NCI-H2196 (cell line): ENCODE measurements at regions not wholly inside any gene's neighbourhood (a gene's known extent, or its start where the extent isn't known, plus 50 kb on each side); places are given as distances from the start of the nearest gene placed in this dataset.

ENCODE experiments used
- DNase-seq: peaks from one replicate; lab custom pipeline; 2025; ENCODE audit not compliant: unreplicated experiment; lab: John Stamatoyannopoulos, UW

DNA sequence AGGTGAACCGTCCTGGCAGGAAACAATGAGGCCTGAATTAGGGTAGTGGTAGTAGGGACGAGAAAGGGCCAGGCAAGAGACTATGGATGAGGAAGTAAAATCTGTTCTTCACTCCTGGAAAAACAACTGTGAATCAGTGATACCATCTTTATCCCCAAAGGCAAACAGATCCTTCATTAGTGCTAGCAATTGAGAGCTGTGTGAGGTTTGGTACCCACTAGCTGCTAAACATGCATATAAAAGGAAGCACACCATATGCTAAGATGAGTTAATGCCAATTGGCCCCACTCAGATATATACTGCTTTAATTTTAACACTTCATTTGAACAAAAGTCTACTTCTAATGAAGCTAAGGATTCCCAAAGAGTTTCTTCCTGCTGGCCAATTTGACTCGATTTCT lies 244.8 kb upstream of the NR4A3 start:
- DNase-seq, result no peak

DNA sequence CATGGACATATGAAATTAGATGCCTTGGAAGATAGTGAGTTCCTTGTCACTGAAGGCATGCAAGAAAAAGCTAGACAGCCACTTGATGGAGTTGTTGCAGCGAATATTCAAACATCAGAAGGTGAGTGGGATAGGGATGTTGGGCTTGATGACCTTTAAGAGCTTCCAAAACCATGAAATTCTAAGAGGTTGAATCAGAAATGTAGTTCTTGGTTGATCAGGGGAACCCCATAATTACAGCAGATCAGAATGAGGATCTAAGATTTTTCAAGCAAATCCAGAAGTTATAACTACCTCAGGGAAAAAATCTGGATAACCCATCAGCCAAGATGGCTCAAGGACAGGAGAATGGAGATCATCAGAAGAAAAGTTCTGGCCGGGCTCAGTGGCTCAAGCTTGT lies 244.3 kb upstream of the NR4A3 start:
- no peak for DNase-seq

DNA sequence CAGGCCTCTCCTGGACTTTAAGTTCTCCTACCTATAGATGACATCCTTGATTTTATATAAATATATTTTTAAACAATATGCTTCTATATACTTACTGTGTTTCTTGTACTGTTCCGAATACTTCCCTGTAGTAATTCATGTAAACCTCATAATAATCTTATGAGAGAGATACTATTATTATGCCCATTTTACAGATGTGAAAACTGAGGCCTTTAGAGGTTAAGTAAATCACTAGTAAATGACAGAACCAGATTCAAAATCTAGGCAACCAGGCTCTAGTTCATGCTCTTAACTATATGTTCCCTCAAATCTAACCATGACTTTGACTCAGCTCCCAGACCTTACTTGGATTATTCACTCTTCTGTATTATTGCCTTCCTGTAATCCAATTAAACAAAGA lies 243.0 kb upstream of the NR4A3 start:
- no peak for DNase-seq

DNA sequence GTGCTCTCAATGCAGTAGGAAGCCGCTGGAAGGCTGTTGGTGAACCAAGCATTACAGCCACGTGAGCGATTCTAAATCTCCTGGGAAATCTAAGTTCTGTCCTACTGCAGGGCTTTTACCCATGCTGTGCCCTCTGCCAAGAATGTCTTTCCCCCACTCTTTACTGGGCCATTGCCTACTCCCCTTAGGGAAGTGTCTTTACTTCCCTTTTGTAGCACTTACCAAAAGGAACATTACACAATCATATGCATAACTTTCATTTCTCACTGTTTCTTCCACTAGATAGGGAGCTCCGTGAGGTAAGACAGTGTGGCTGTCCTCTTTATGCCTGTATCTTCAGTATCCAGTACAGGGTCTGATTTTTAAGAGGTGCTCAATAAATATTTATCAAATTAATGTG lies 241.7 kb upstream of the NR4A3 start:
- no peak for DNase-seq

DNA sequence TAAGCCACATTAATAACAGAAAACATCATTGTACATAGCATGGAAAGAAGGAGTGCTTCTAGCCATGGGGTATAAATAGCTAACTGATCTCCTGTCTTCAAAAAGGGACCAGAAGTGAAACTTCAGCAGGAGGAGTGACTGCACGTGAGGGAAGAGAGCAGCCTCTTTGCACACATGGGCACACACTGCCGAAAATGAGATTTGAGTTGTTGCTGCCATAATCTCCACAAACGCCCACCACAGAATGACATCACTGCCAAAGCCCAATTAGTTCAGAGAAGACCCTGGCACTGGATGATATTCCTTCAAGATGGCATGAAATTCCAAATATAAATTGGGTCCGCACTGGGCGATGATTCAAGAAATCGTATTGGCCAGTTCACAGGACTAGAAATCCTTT lies 238.9 kb upstream of the NR4A3 start:
- DNase-seq, result no peak

DNA sequence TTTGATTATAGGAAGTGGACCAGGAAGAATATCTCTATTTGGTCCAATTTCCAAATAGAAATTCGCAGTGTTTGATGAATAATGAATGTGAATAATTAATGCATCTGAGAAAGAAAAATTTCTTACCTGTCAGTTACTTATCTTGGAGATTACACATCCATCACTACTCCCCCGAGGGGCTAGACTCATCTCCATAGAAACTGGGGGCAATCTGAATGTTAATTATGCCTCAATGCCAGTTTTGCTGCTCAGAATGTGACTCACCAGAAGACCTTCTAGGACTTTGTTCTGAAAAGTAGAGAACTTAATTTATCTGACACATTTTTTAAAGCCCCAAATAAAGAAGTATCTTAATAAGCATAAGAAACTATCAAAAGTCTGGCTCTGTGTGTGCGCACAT lies 233.4 kb upstream of the NR4A3 start:
- DNase-seq, result no peak

DNA sequence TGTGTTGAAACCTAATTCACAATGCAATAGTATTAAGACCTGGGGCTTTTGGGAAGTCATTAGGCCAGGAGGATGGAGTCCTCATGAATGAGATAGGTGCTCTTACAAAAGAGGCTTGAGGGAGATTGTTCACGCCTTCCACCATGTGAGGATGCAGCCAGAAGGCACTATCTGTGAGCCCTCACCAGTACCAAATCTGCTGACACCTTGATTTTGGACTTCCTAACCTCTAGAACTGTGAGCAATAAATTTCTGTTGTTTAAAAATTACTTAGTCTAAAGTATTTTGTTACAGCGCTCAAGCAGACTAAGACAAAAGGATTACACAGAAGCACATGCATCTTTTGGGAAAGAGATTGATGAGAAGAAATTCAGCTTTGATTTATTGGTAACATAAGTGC lies 232.9 kb upstream of the NR4A3 start:
- DNase-seq, result no peak

DNA sequence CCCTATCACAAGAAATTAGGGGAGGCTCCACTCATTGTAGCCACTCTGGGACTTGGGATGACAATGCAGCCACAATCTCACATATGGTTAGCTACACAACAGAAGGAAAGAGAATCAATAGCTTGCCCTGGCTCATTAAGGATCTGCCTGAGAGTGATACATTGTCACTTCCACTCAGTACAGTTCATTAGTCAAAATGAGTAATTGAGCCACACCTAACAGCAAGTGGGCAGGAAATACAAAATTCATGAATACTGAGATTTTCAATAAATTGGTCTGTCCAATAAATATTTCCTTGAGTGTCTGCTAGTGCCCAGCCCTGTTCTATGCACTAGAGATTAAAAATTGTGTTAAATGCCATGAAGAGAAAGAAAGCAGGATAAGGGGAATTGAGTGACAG lies 231.3 kb upstream of the NR4A3 start:
- no peak for DNase-seq

DNA sequence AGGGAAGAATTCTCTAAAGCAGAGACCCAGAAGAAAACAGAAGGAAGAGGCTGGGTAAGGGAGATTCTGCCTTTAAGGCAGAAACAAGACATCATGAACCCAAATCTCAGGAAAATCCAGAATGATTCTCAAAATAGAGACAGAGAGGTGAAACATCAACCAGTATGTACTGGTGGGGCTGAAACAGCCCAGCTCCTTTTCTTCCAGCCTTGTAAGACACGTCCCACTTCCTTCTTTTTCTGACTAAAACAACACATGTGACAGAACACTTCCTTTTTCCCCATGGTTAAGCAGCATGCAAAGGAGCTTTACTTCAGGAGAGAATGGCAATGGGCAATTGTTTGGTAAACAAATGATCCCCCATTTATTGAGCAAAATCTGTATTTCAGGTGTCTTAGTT lies 230.8 kb upstream of the NR4A3 start:
- no peak for DNase-seq

DNA sequence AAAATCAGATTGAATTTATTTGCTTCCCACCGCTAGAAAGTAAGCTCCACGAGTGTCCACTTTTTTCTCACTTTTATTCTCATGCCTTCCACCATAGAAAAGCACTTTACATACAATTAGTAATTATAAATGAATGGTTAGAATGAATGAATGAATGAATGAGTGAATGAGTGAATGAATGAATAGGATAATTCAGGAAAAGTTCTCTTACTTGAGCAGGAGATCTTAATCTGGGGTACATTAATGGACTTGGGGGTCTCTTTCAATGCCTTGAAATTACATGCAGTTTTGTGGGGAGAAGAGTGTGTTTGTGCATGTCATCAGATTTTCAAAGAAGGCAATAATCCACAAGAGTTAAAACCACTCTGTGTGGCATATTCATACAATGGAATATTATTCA lies 229.9 kb upstream of the NR4A3 start:
- no peak for DNase-seq

DNA sequence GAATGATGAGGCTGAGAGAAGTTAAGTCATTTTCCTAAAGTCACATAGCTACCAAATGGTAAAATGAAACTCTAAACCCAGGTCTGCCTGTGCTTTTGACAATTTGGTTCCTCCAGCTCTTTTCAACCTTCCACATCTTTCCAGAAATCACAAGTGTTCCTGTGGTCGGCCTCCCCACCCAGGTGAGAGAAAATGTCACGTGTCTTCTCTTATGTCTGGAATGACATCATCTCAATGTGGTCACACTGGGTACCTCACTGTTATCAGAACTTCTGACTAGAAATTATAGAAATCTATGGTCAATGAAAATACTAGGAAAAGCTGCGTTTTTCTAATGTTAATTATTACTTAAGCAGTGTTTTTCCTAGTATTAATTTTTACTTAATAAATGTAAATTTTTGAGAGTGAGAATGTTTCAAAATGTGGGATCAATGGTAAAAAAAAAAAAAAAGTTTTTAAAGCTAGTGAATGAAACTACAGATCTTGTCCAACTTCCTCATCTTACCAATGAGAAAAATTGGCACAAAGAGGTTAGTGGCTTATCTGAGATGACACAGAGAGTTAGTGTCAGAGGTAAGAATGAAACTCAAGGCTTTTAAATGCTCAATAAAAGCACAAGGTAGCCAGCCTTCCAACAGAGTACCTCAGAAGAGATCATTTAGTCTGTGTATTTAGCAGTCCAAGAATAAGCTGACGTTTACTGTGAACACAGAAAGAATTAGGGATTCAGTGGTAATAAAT lies 228.7 kb upstream of the NR4A3 start:
- no peak for DNase-seq

DNA sequence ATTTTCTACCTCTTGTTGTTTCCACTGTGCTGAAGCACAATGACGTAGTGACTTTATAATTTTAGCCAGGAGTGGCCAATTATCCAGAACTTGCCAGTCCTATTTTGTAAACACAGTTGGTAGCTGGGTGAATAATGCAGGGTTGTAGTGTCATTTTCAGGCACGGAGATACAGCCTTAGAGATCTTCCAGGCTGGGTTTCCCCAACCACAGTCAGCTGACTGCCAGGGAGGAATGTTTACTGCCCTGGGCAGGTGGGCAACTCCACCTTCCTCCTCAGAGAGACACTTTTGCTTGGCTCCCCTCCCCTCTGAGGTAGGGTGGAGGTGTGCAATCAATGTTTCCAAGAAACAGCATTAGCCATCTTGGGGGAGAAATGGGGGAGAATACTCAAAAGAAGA lies 228.1 kb upstream of the NR4A3 start:
- no peak for DNase-seq

DNA sequence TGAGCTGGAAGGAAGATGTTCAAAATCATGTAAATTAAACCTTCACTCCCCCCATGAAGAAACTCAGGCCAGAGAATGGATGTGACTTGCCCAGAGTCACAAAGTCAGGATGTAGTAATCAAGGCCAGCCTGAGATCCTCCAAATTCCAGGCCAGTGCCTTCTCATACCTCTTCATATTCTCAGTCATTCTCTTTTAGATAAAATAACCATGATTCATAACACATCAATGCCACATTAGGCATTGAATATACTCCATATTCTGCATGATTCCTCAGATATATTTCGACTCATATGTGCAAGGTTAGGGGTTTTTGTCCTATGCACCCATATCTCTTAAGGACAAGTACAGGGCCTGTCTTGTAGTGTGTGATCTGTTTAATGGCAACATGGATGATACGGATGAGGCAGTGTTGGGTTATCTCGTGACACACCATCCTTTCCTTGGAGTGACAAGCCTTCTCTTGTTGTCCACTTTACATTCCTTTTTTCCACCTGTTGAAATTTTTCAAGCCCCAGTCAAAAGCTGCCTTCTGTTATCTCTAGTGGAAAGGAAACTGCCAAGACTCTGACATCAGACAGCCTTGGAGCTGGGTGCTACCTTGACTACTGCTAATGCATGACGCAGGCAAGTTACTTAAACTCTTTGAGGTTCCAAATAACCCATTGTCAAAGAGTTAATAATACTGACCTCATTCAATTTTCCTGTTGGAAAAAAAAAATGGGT lies 227.5 kb upstream of the NR4A3 start:
- DNase-seq, result no peak

DNA sequence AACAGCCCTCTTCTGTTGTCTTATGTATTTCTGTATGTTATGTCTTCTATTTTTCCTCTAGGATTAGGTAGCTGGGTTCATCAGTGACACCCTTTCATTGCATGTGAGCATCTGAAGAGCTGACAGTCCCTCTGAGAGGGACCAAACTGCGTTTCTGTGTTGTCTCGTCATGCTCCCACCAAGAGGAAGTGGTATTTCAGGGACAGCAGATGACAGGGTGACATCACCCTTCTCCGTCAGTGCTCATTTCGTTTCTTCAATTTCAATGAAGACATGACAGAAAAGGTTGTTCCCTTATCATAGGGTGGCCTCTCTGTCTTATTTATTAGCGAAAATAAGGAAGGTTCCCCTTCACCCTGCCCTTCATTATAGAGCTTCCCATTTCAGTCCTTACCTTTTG lies 225.9 kb upstream of the NR4A3 start:
- no peak for DNase-seq

DNA sequence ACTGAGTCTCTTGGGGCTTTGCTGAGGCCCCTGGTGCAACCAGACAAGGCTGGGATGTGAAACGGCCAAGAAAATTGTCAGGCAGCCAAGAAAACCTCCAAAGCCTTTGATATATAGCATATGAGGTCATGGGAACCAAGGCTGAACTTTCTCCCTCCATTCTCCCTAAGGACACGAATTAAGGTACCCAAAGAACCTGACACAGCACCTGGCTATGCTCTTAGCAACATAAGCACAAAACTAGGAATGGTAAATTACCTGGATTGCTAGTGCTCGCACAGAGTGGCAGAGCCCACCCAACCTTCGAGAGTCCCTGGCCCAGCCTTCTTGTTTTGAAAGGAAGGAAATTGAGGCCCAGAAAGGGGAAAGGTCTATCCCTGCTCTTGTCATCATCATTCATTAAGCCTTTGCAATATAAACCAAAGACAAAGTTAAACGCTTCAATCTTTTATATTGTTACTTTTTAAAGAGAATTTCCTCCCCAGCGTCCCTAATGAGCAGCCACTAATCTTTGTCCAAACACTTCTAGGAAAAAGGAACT lies 220.0 kb upstream of the NR4A3 start:
- no peak for DNase-seq

DNA sequence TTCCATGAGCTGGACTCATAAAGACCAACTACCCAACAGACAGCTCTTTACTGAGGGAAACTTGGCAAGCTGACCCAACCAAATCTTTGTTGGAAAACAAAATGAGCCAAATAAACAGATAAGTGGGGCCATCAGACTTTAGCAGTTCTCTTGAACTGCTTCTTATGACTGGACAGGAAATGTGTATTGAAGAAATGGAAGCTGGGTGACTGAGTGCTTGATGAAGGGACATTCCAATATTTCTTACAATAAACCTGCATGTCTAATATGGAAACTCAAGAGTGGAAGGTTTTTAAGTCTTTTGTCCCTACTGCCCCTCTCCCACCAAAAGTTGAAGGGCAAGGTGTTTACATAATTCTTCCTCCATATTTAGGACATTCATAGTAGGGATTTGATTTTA lies 218.8 kb upstream of the NR4A3 start:
- no peak for DNase-seq

DNA sequence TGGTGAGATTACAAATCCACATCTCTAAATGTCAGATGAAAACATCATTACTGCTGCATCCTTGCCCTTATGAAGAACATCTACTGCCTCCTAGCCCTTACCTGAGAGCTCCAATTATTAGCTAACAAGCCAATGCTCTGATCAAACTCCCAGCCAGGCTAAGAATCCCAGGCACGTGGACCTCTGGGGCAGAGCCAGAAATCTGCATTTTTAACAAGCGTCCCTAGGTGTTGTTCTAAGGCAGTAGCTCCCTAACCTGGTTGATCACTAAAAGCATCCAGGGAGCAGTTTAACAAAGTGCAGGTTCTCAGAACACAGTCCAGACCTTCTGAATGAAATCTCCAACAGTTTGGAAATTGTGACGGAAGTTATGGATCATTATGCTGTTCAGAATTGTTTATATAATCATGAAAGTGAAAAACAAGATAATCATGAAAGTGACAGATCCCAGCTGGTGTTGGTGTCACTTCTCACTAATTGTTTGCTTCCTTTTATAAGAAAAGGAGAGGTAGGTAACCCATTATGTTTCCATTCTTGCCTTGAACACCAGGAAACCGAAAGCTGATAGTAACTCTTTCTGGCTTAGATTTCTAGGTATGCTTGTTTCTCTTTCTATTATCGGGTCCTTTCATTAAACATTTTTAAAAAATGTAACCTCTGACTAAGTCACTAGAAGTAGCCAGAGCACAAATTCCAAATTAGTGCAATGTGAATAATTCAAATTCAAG lies 216.5 kb upstream of the NR4A3 start:
- DNase-seq, result no peak

DNA sequence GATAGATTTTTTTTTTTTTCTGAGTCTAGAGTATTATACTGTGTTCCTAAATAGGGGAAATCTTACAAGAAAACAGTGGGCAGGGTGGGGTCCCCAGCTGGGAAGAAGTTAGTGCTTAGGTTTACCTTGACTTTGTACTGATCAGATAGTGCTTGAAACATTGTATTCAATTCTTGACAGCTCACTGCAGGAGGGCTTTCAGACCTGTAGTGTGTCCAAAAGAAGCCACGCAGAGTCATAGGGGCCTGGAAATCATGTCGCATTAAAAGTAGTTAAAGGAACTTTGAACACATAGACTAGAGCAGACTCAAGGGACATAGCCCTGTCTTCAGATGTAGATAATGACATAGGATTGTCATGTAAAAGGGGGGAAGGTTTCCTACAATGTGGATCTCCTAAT lies 215.4 kb upstream of the NR4A3 start:
- DNase-seq, result no peak

DNA sequence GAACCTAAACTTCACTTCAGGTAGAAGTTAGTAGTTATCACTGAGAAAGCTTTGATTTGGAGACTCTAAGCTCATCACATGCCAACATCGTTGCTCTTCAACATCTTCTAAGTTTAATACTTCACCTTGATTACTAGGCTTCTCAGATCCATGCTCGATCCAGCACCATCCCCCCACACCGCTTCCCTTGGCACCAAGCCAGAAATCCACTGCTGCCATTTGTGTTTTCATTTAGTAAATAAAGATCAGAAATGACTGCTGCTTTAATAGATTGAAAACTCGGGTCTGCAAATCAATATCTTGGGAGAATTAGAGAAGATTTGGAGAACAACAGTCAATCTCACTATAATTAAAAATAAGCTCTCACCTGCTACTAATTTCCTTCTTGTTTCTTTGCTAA lies 214.7 kb upstream of the NR4A3 start:
- DNase-seq, result no peak

DNA sequence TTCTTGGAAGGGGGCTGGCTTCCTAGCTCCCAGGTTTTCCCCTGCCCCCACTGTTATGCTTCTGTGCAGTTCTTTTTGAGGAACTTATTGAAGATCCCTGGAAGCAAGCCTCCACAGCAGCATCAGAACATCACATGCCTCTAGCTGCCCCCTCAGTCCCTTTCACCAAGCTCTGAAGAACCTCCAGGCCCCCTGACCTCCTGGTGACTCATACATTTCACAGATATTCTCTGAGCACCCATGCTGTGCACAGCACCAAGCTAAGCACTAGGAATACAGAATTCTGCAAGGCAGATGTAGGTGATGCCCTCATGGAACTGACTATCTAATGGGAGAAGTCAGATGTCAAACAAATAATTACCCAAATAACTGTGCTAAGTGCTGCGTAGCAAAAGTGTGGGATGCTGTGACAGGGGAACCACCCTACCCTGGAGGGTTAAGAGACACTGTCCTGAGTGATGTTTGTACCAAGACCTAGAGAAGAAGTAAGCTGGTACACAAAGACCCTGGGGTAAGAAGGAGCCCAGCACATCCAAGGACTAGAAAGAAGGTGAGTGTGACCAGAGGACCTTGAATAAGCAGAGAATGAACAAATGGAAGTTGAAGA lies 213.7 kb upstream of the NR4A3 start:
- DNase-seq, result no peak

DNA sequence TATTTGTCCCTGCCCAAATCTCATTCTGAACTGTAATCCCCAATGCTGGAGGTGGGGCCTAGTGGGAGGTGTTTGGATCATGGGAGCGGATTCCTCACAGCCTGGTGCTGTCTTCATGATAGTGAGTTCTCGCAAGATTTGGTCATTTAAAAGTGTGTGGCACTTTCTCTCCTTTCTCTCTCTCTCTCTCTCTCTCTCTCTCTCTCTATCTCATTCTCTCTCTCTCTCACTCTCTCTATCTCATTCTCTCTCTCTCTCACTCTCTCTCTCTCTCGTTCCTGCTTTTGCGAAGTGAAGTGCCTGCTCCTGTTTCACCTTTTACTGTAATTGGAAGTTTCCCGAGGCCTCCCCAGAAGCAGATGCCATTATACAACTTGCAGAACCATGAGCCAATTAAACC lies 207.3 kb upstream of the NR4A3 start:
- DNase-seq, result no peak

DNA sequence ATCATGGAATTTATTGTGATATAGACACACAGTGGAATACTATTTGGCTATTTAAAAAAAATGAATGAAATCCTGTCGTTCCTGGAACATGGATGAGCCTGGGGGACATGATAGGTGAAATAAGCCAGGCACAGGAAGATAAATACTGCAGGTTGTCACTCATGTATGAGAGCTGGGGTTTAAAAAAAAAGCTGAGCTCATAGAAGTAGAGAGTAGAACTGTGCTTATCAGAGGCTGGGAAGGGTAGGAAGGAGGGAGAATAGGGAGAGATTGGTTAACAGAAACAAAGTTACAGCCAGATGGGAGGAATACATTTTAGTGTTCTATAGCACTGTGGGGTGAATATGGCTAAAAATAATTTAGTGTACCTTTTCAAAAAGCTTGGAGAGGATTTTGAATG lies 200.6 kb upstream of the NR4A3 start:
- no peak for DNase-seq
